ENCODE measurements at regions not wholly inside any gene's neighbourhood (a gene's known extent, or its start where the extent isn't known, plus 50 kb on each side); places are given as distances from the start of the nearest gene placed in this dataset.

DNA sequence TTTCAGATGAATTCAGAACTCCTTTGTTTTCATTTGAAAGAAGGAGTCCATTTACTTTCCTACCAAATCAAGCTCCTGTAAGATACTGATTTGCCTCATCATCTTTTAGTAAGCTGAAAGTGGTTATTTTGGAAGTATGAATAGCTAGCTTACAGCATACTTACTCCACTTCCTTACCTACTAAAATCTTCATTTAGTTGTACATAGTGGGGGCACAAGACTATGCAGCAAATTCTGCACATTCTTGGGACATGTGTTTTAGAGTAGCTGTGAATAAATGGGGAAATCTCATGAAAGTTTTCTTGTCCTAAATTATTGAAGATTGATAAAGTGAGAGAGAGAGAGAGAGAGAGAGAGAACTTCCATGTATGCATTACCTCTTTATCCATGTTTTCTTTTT is 256.3 kb downstream of the OGFRL1 start:
- H3K27ac ChIP-seq (ENCODE audit: extremely low read depth, low read depth, low read length): no peak overlapping the region
- ChIA-PET CTCF (no interaction called here), POLR2A (no interaction called here)
- no peaks in the 10 kb centered on the region for H3K4me1 ChIP-seq (ENCODE audit: control insufficient read depth, insufficient read depth, low read length)
- no peak overlapping the region for H3K4me3 ChIP-seq (ENCODE audit: low read depth, low read length)
- H3K9me3 ChIP-seq (ENCODE audit: control insufficient read depth, insufficient read depth, low read depth, low read length): no peaks in the 10 kb centered on the region
- H3K36me3 ChIP-seq (ENCODE audit: control insufficient read depth in 2 of 2, insufficient read depth in 1 of 2, low read length in 2 of 2): no peaks in the 10 kb centered on the region
- TF ChIP-seq, protein P1, sequence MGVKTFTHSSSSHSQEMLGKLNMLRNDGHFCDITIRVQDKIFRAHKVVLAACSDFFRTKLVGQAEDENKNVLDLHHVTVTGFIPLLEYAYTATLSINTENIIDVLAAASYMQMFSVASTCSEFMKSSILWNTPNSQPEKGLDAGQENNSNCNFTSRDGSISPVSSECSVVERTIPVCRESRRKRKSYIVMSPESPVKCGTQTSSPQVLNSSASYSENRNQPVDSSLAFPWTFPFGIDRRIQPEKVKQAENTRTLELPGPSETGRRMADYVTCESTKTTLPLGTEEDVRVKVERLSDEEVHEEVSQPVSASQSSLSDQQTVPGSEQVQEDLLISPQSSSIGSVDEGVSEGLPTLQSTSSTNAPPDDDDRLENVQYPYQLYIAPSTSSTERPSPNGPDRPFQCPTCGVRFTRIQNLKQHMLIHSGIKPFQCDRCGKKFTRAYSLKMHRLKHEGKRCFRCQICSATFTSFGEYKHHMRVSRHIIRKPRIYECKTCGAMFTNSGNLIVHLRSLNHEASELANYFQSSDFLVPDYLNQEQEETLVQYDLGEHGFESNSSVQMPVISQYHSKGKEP (tag by site-specific recombination; IDR thresholded peaks at IDR 0.05): no peak
- no peak for TF ChIP-seq HOXC10 (CRISPR knock-in tag; IDR thresholded peaks at IDR 0.05)
- no peak for TF ChIP-seq ZNF707 (tag by site-specific recombination; IDR thresholded peaks at IDR 0.05)
- TF ChIP-seq, protein P2, sequence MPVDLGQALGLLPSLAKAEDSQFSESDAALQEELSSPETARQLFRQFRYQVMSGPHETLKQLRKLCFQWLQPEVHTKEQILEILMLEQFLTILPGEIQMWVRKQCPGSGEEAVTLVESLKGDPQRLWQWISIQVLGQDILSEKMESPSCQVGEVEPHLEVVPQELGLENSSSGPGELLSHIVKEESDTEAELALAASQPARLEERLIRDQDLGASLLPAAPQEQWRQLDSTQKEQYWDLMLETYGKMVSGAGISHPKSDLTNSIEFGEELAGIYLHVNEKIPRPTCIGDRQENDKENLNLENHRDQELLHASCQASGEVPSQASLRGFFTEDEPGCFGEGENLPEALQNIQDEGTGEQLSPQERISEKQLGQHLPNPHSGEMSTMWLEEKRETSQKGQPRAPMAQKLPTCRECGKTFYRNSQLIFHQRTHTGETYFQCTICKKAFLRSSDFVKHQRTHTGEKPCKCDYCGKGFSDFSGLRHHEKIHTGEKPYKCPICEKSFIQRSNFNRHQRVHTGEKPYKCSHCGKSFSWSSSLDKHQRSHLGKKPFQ (tag by site-specific recombination; IDR thresholded peaks at IDR 0.05): no peak
- TF ChIP-seq ZNF211 (tag by site-specific recombination; IDR thresholded peaks at IDR 0.05; ENCODE audit: low read depth): no peak
- TF ChIP-seq ZFP37 (tag by site-specific recombination; IDR thresholded peaks at IDR 0.05): no peak
- TF ChIP-seq ZNF133 (tag by site-specific recombination; IDR thresholded peaks at IDR 0.05): no peak
- no peak for TF ChIP-seq ZNF416 (tag by site-specific recombination; IDR thresholded peaks at IDR 0.05)
- TF ChIP-seq ZNF776 (tag by site-specific recombination; IDR thresholded peaks at IDR 0.05; ENCODE audit: borderline replicate concordance): no peak
- no peak for TF ChIP-seq ZNF560 (tag by site-specific recombination; IDR thresholded peaks at IDR 0.05; ENCODE audit: borderline replicate concordance)
- TF ChIP-seq ZNF558 (tag by site-specific recombination; IDR thresholded peaks at IDR 0.05): no peak
- TF ChIP-seq MZF1 (tag by site-specific recombination; IDR thresholded peaks at IDR 0.05; ENCODE audit: borderline replicate concordance): no peak
- no peak for TF ChIP-seq SP3 (tag by site-specific recombination; IDR thresholded peaks at IDR 0.05)
- no peak for TF ChIP-seq SALL2 (tag by site-specific recombination; IDR thresholded peaks at IDR 0.05; ENCODE audit: borderline replicate concordance)
- TF ChIP-seq REPIN1 (tag by site-specific recombination; IDR thresholded peaks at IDR 0.05; ENCODE audit: low read depth): no peak
- TF ChIP-seq, protein P3, sequence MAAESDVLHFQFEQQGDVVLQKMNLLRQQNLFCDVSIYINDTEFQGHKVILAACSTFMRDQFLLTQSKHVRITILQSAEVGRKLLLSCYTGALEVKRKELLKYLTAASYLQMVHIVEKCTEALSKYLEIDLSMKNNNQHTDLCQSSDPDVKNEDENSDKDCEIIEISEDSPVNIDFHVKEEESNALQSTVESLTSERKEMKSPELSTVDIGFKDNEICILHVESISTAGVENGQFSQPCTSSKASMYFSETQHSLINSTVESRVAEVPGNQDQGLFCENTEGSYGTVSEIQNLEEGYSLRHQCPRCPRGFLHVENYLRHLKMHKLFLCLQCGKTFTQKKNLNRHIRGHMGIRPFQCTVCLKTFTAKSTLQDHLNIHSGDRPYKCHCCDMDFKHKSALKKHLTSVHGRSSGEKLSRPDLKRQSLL (tag by site-specific recombination; IDR thresholded peaks at IDR 0.05): no peak
- TF ChIP-seq GLI2 (tag by site-specific recombination; IDR thresholded peaks at IDR 0.05; ENCODE audit: borderline replicate concordance, low read depth): no peak
- no peak for TF ChIP-seq ZNF335 (tag by site-specific recombination; conservative IDR thresholded peaks at IDR 0.05)

DNA sequence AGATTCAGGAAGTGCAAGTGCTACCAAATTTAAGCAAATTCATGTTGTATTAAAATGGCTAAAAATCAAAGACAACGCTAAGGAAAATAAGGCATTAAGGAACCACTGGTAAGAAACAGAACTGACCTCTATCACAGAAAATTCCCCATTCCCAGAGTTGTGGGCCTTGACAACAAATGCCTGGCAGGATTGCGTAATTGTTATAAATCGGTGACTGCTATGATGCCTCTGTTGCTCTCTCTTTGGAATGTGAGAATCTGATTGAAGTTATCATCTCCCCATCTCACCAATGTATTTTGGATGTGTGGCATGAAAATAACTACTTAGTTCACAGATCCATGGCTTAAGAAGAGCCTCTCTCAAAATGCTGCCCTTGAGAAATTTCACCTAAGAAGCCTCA is 257.3 kb downstream of the OGFRL1 start:
- H3K9me3 ChIP-seq (ENCODE audit: control insufficient read depth, insufficient read depth, low read depth, low read length): no peaks in the 10 kb centered on the region
- ChIA-PET POLR2A (no interaction called here), CTCF (interaction anchor here (0.7 kb wide), 1 partner anchor 536 kb away, joined by 3 read pairs; no protein-coding TSS in a partner anchor)
- no peak overlapping the region for H3K27ac ChIP-seq (ENCODE audit: extremely low read depth, low read depth, low read length)
- H3K4me3 ChIP-seq (ENCODE audit: low read depth, low read length): no peak overlapping the region
- no peaks in the 10 kb centered on the region for H3K4me1 ChIP-seq (ENCODE audit: control insufficient read depth, insufficient read depth, low read length)
- no peaks in the 10 kb centered on the region for H3K36me3 ChIP-seq (ENCODE audit: control insufficient read depth in 2 of 2, insufficient read depth in 1 of 2, low read length in 2 of 2)
- TF ChIP-seq ZBTB21 (tag by site-specific recombination; IDR thresholded peaks at IDR 0.05) (no peak), TRIM28 (IDR thresholded peaks at IDR 0.05; ENCODE audit: borderline replicate concordance, low read length) (no peak), ZNF433 (tag by site-specific recombination; IDR thresholded peaks at IDR 0.05; ENCODE audit: low read depth) (no peak), ZNF223 (tag by site-specific recombination; IDR thresholded peaks at IDR 0.05) (no peak), ZNF239 (tag by site-specific recombination; IDR thresholded peaks at IDR 0.05) (no peak)
- TF ChIP-seq, protein P4, sequence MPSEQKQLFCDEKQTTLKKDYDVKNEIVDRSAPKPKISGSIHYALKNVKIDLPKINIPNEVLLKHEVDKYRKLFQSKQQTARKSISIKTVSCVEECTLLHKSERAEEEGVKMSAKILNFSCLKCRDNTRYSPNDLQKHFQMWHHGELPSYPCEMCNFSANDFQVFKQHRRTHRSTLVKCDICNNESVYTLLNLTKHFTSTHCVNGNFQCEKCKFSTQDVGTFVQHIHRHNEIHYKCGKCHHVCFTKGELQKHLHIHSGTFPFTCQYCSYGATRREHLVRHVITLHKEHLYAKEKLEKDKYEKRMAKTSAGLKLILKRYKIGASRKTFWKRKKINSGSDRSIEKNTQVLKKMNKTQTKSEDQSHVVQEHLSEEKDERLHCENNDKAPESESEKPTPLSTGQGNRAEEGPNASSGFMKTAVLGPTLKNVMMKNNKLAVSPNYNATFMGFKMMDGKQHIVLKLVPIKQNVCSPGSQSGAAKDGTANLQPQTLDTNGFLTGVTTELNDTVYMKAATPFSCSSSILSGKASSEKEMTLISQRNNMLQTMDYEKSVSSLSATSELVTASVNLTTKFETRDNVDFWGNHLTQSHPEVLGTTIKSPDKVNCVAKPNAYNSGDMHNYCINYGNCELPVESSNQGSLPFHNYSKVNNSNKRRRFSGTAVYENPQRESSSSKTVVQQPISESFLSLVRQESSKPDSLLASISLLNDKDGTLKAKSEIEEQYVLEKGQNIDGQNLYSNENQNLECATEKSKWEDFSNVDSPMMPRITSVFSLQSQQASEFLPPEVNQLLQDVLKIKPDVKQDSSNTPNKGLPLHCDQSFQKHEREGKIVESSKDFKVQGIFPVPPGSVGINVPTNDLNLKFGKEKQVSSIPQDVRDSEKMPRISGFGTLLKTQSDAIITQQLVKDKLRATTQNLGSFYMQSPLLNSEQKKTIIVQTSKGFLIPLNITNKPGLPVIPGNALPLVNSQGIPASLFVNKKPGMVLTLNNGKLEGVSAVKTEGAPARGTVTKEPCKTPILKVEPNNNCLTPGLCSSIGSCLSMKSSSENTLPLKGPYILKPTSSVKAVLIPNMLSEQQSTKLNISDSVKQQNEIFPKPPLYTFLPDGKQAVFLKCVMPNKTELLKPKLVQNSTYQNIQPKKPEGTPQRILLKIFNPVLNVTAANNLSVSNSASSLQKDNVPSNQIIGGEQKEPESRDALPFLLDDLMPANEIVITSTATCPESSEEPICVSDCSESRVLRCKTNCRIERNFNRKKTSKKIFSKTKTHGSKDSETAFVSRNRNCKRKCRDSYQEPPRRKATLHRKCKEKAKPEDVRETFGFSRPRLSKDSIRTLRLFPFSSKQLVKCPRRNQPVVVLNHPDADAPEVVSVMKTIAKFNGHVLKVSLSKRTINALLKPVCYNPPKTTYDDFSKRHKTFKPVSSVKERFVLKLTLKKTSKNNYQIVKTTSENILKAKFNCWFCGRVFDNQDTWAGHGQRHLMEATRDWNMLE (tag by site-specific recombination; conservative IDR thresholded peaks at IDR 0.05; ENCODE audit: low read depth): no peak
